HepG2 (cell line): ENCODE measurements at regions not wholly inside any gene's neighbourhood (a gene's known extent, or its start where the extent isn't known, plus 50 kb on each side); places are given as distances from the start of the nearest gene placed in this dataset.

ENCODE experiments used
- DDIT3 ChIP-seq: sonication (generic); formaldehyde crosslinking; IDR thresholded peaks from 2 replicates; pipeline ENCODE4 v1.4.0; 2020; ENCODE audit warnings: mild to moderate bottlenecking, missing genetic modification reagents
- GTF3A ChIP-seq: sonication (generic); formaldehyde crosslinking; conservative IDR thresholded peaks from 2 replicates; pipeline ENCODE4 v1.4.0; 2020; ENCODE audit warnings: mild to moderate bottlenecking, missing genetic modification reagents
- HMGXB4 ChIP-seq, 2 experiments: sonication (generic) in 1 of 2; formaldehyde crosslinking in 1 of 2; IDR thresholded peaks; 2 replicates each; pipeline versions ENCODE4 v1.4.0 to v1.6.1; 2018 to 2020; ENCODE audit warnings: missing genetic modification reagents in 2 of 2, borderline replicate concordance in 1 of 2, low read depth in 1 of 2, mild to moderate bottlenecking in 1 of 2, missing biosample characterization in 1 of 2
- IRF9 ChIP-seq: sonication (generic); formaldehyde crosslinking; IDR thresholded peaks from 2 replicates; pipeline ENCODE4 v1.8.0; 2022; ENCODE audit warnings: missing genetic modification reagents, mild to moderate bottlenecking, borderline replicate concordance
- KAT7 ChIP-seq: IDR thresholded peaks from 2 replicates; pipeline ENCODE4 v1.6.1; 2018; ENCODE audit warnings: borderline replicate concordance, missing compliant biosample characterization
- MIER3 ChIP-seq: IDR thresholded peaks from 2 replicates; pipeline ENCODE4 v1.6.1; 2016; ENCODE audit warnings: missing compliant biosample characterization, borderline replicate concordance
- NAIF1 ChIP-seq: sonication (generic); formaldehyde crosslinking; IDR thresholded peaks from 2 replicates; pipeline ENCODE4 v1.5.0; 2020; ENCODE audit warnings: mild to moderate bottlenecking, missing genetic modification reagents, borderline replicate concordance
- REL ChIP-seq: sonication (generic); formaldehyde crosslinking; conservative IDR thresholded peaks from 2 replicates; pipeline ENCODE4 v1.8.0; 2022; ENCODE audit warnings: mild to moderate bottlenecking, missing genetic modification reagents, moderate library complexity
- UBTF ChIP-seq: sonication (generic); formaldehyde crosslinking; IDR thresholded peaks from 2 replicates; pipeline ENCODE4 v1.4.0; 2020; ENCODE audit warnings: mild to moderate bottlenecking, missing genetic modification reagents
- ZBTB7B ChIP-seq: sonication (generic); formaldehyde crosslinking; IDR thresholded peaks from 2 replicates; pipeline ENCODE4 v1.4.0; 2020; ENCODE audit warnings: missing genetic modification reagents
- ZNF543 ChIP-seq: sonication (generic); formaldehyde crosslinking; IDR thresholded peaks from 2 replicates; pipeline ENCODE4 v1.4.0; 2020; ENCODE audit warnings: mild to moderate bottlenecking, missing genetic modification reagents
- ZNF570 ChIP-seq: sonication (generic); formaldehyde crosslinking; IDR thresholded peaks from 2 replicates; pipeline ENCODE4 v1.4.0; 2020; ENCODE audit warnings: mild to moderate bottlenecking, missing genetic modification reagents, borderline replicate concordance
- ZNF709 ChIP-seq: sonication (generic); formaldehyde crosslinking; IDR thresholded peaks from 2 replicates; pipeline ENCODE4 v1.5.0; 2020; ENCODE audit warnings: mild to moderate bottlenecking, missing genetic modification reagents
- ZNF740 ChIP-seq: sonication (generic); formaldehyde crosslinking; IDR thresholded peaks from 2 replicates; pipeline ENCODE4 v1.4.0; 2020; ENCODE audit warnings: missing genetic modification reagents
- ZNF747 ChIP-seq: sonication (generic); formaldehyde crosslinking; IDR thresholded peaks from 2 replicates; pipeline ENCODE4 v1.8.1; 2023; ENCODE audit warnings: missing genetic modification reagents, mild to moderate bottlenecking, borderline replicate concordance
- ZNF761 ChIP-seq: sonication (generic); formaldehyde crosslinking; conservative IDR thresholded peaks from 2 replicates; pipeline ENCODE4 v1.4.0; 2020; ENCODE audit warnings: mild to moderate bottlenecking, missing genetic modification reagents
- ZNF800 ChIP-seq: sonication (generic); formaldehyde crosslinking; IDR thresholded peaks from 2 replicates; pipeline ENCODE4 v1.4.0; 2020; ENCODE audit warnings: missing genetic modification reagents
- ZNF839 ChIP-seq: sonication (generic); formaldehyde crosslinking; IDR thresholded peaks from 2 replicates; pipeline ENCODE4 v1.4.0; 2020; ENCODE audit warnings: missing genetic modification reagents, mild to moderate bottlenecking, borderline replicate concordance

GRCh38 chr12:93134175-93134890, 205.2 kb upstream of the EEA1 start (continued):
- TF ChIP-seq ZNF709 (CRISPR knock-in tag) (no peak), ZNF761 (CRISPR knock-in tag) (no peak), ZNF570 (CRISPR knock-in tag) (no peak), DDIT3 (CRISPR knock-in tag) (0 out of 2 replicates have a peak, but pooled peaks have one; percentile 12), REL (CRISPR knock-in tag) (0 out of 2 replicates have a peak, but pooled peaks have one; percentile 34), ZNF839 (no peak), ZBTB7B (CRISPR knock-in tag) (no peak), ZNF800 (0 out of 2 replicates have a peak, but pooled peaks have one; percentile 13), KAT7 (CRISPR knock-in tag) (0 out of 2 replicates have a peak, but pooled peaks have one; percentile 16), GTF3A (CRISPR knock-in tag) (0 out of 2 replicates have a peak, but pooled peaks have one; percentile 2), HMGXB4 (CRISPR knock-in tag; IDR thresholded peaks at IDR 0.05; ENCODE audit: borderline replicate concordance in 1 of 2, low read depth in 1 of 2) (0 out of 4 replicates have a peak, but pooled peaks of 1 of the 2 experiments have one; percentile 16), IRF9 (CRISPR knock-in tag) (no peak), NAIF1 (no peak), ZNF747 (CRISPR knock-in tag) (no peak), UBTF (CRISPR knock-in tag) (0 out of 2 replicates have a peak, but pooled peaks have one; percentile 10), MIER3 (CRISPR knock-in tag) (0 out of 2 replicates have a peak, but pooled peaks have one; percentile 2), ZNF543 (no peak), ZNF740 (CRISPR knock-in tag) (no peak)
- TF ChIP-seq, all 625 proteins: peak for 17
